H1 (cell line): ENCODE measurements at regions not wholly inside any gene's neighbourhood (a gene's known extent, or its start where the extent isn't known, plus 50 kb on each side); places are given as distances from the start of the nearest gene placed in this dataset.

Experiments used
- CTCF ChIA-PET: fragments of 300-600 bp; sonication (Branson Sonifier 250); formaldehyde crosslinking; loops from one replicate; lab custom pipeline; 2021; ENCODE audit not compliant: partially characterized antibody; lab: Charles Lee
- POLR2A ChIA-PET: fragments of 300-600 bp; sonication (Branson Sonifier 250); formaldehyde crosslinking; loops from one replicate; lab custom pipeline; 2021; ENCODE audit warnings: inconsistent platforms; ENCODE audit not compliant: partially characterized antibody; lab: Charles Lee
- DNase-seq, 2 experiments: peaks; one replicate each; pipeline versions ENCODE4 v3.0.0 to v3.0.0-alpha.2; 2010 to 2022; ENCODE audit warnings: low spot score in 2 of 2, low read depth in 1 of 2, mixed read lengths in 1 of 2
- FAIRE-seq: peaks from 2 replicates; lab custom pipeline; 2011; peaks lifted over from hg19 to GRCh38; lab: Jason Lieb, UNC
- H2AFZ ChIP-seq: 2 replicates; pipeline ENCODE4 v1.8.1; 2012; ENCODE audit warnings: low read length, inconsistent platforms
- H2AK5ac ChIP-seq: 2 replicates; pipeline ENCODE4 v1.6.1; 2013; ENCODE audit warnings: low read depth, low read length
- H2BK120ac ChIP-seq: replicated peaks from 2 replicates; pipeline ENCODE3; 2013; ENCODE audit warnings: low read depth, low read length, inconsistent platforms
- H2BK12ac ChIP-seq: 2 replicates; pipeline ENCODE4 v1.6.1; 2013; ENCODE audit warnings: low read depth, low read length
- H2BK15ac ChIP-seq: 2 replicates; pipeline ENCODE4 v1.6.1; 2013; ENCODE audit warnings: low read length
- H2BK20ac ChIP-seq: 2 replicates; pipeline ENCODE4 v1.6.1; 2013; ENCODE audit warnings: low read length
- H2BK5ac ChIP-seq: 2 replicates; pipeline ENCODE4 v1.6.1; 2013; ENCODE audit warnings: low read depth, low read length
- H3K14ac ChIP-seq: 2 replicates; pipeline ENCODE4 v1.6.1; 2013; ENCODE audit warnings: inconsistent platforms; ENCODE audit not compliant: insufficient read length
- H3K18ac ChIP-seq: 2 replicates; pipeline ENCODE4 v1.6.1; 2013; ENCODE audit warnings: low read length; ENCODE audit errors: extremely low read depth
- H3K23ac ChIP-seq: 2 replicates; pipeline ENCODE4 v1.6.1; 2013; ENCODE audit warnings: inconsistent platforms; ENCODE audit not compliant: insufficient read length
- H3K23me2 ChIP-seq: 2 replicates; pipeline ENCODE4 v1.6.1; 2013; ENCODE audit warnings: low read depth, low read length
- H3K27ac ChIP-seq: 2 replicates; pipeline ENCODE4 v1.6.1; 2011; ENCODE audit warnings: low read depth, low read length, inconsistent platforms
- H3K27me3 ChIP-seq, 4 experiments: replicated peaks in 1 of 4; 1 replicate in 1 of 4; 2 replicates in 3 of 4; pipeline versions ENCODE4 v1.6.1 to v1.8.1; 2011 to 2013; ENCODE audit warnings: low read length in 3 of 4, mild to moderate bottlenecking in 3 of 4, inconsistent platforms in 2 of 4, mixed read lengths in 2 of 4, moderate library complexity in 1 of 4; ENCODE audit not compliant: control insufficient read depth in 3 of 4, insufficient read depth in 3 of 4; ENCODE audit errors: extremely low read depth in 1 of 4
- H3K36me3 ChIP-seq, 4 experiments: 2 replicates each; pipeline versions ENCODE4 v1.6.1 to v1.8.1; 2011 to 2013; ENCODE audit warnings: mild to moderate bottlenecking in 4 of 4, low read length in 3 of 4, moderate library complexity in 2 of 4, control low read depth in 1 of 4, inconsistent platforms in 1 of 4; ENCODE audit not compliant: insufficient read depth in 4 of 4, control insufficient read depth in 2 of 4
- H3K4ac ChIP-seq: replicated peaks from 2 replicates; pipeline ENCODE3; 2013; ENCODE audit warnings: low read length, low read depth, mixed read lengths, inconsistent platforms; ENCODE audit not compliant: insufficient read length
- H3K4me1 ChIP-seq, 4 experiments: replicated peaks in 1 of 4; 1 replicate in 1 of 4; 2 replicates in 3 of 4; pipeline versions ENCODE4 v1.6.1 to v1.8.1; 2011 to 2013; ENCODE audit warnings: low read length in 3 of 4, inconsistent platforms in 2 of 4, mixed read lengths in 1 of 4; ENCODE audit not compliant: insufficient read depth in 4 of 4, control insufficient read depth in 3 of 4
- H3K4me2 ChIP-seq, 2 experiments: 2 replicates each; pipeline versions ENCODE4 v1.6.1 to v1.8.1; 2011 to 2013; ENCODE audit warnings: low read depth in 2 of 2, low read length in 2 of 2, control low read depth in 1 of 2, inconsistent platforms in 1 of 2, mild to moderate bottlenecking in 1 of 2; ENCODE audit not compliant: insufficient read depth in 1 of 2
- H3K4me3 ChIP-seq, 4 experiments: fragments of 200-600, 300-600 bp in 1 of 4; sonication (generic), shearing (Covaris generic), sonication (Bioruptor Twin) in 1 of 4; 2 replicates each; pipeline versions ENCODE4 v1.5.1 to v1.8.1; 2011 to 2016; ENCODE audit warnings: low read length in 4 of 4, low read depth in 3 of 4, control low read depth in 2 of 4, inconsistent platforms in 2 of 4, mild to moderate bottlenecking in 2 of 4, mixed read lengths in 1 of 4, moderate library complexity in 1 of 4; ENCODE audit not compliant: insufficient read depth in 2 of 4; ENCODE audit errors: extremely low read depth in 1 of 4
- H3K56ac ChIP-seq: replicated peaks from 2 replicates; pipeline ENCODE3; 2013; ENCODE audit warnings: low read depth, mild to moderate bottlenecking, mixed read lengths, low read length, inconsistent platforms; ENCODE audit not compliant: insufficient read length
- H3K79me1 ChIP-seq: 2 replicates; pipeline ENCODE4 v1.6.1; 2013; ENCODE audit warnings: low read depth, low read length, control low read depth
- H3K79me2 ChIP-seq, 2 experiments: 2 replicates each; pipeline versions ENCODE4 v1.6.1 to v1.8.1; 2012 to 2013; ENCODE audit warnings: low read length in 2 of 2, mild to moderate bottlenecking in 2 of 2, inconsistent platforms in 1 of 2; ENCODE audit not compliant: insufficient read depth in 2 of 2, control insufficient read depth in 1 of 2
- H3K9ac ChIP-seq, 4 experiments: replicated peaks in 1 of 4; 1 replicate in 1 of 4; 2 replicates in 3 of 4; pipeline versions ENCODE4 v1.6.1 to v1.8.1; 2011 to 2013; ENCODE audit warnings: low read depth in 3 of 4, low read length in 3 of 4, control low read depth in 2 of 4, mild to moderate bottlenecking in 2 of 4, moderate library complexity in 2 of 4, inconsistent platforms in 1 of 4; ENCODE audit errors: extremely low read depth in 1 of 4
- H3K9me3 ChIP-seq, 2 experiments: 2 replicates each; pipeline versions ENCODE4 v1.6.1 to v1.8.1; 2012 to 2013; ENCODE audit warnings: mild to moderate bottlenecking in 2 of 2, moderate library complexity in 2 of 2, control low read depth in 1 of 2, inconsistent platforms in 1 of 2, low read depth in 1 of 2, low read length in 1 of 2, mixed read lengths in 1 of 2; ENCODE audit not compliant: insufficient read depth in 2 of 2
- H4K20me1 ChIP-seq, 2 experiments: replicated peaks in 1 of 2; 2 replicates each; pipeline versions ENCODE3 to v1.8.1; 2011 to 2013; ENCODE audit warnings: inconsistent platforms in 2 of 2, low read length in 2 of 2, mild to moderate bottlenecking in 1 of 2; ENCODE audit not compliant: insufficient read depth in 2 of 2, control insufficient read depth in 1 of 2
- H4K5ac ChIP-seq: 2 replicates; pipeline ENCODE4 v1.6.1; 2013; ENCODE audit warnings: low read length, low read depth, mixed read lengths, inconsistent platforms; ENCODE audit not compliant: insufficient read length
- H4K8ac ChIP-seq: 2 replicates; pipeline ENCODE4 v1.8.0; 2013; ENCODE audit warnings: mild to moderate bottlenecking, moderate library complexity, low read length, inconsistent platforms; ENCODE audit not compliant: insufficient read depth; ENCODE audit errors: extremely low read depth
- H4K91ac ChIP-seq: replicated peaks from 2 replicates; pipeline ENCODE3; 2013; ENCODE audit warnings: low read length, mixed read lengths, inconsistent platforms; ENCODE audit not compliant: insufficient read length
- BCL11A ChIP-seq, 2 experiments: IDR thresholded peaks; one replicate each; pipeline ENCODE4 v1.6.1; 2011; ENCODE audit warnings: low read depth in 2 of 2, low read length in 2 of 2, mild to moderate bottlenecking in 2 of 2
- WGBS, 2 experiments: shearing (Covaris generic) in 1 of 2; methylation state at CpG; one replicate each; pipeline versions ENCODE4 v1.1.6 to v1.1.7; 2013 to 2015; ENCODE audit warnings: low lambda C conversion rate in 2 of 2, mixed read lengths in 2 of 2, inconsistent platforms in 1 of 2, low coverage in 1 of 2, missing lambda C conversion rate in 1 of 2; ENCODE audit not compliant: insufficient replicate concordance in 2 of 2, insufficient coverage in 1 of 2, insufficient read length in 1 of 2; ENCODE audit errors: extremely low coverage in 1 of 2, missing lambda C conversion rate in 1 of 2; 5-methylcytosine and 5-hydroxymethylcytosine counted together

DNA sequence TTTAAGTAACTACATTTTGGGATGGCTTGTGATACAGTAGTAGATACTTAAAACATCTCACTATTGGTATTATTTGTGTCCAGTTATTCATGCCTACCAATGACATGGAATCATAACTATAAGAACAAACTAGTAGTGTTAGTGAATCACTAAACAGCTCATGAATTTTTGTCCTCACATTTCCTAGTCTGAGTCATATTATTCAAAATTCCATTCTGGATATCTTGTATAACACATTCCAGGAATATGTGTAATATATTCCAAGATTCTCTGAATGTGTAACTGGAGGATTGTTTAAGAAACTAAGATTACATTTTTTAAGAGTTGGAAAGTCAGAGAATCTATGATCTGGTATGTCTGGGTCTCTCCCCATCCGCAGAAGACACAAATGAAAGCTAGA is 565.3 kb upstream of the ZNF608 start:
- Histone ChIP-seq H3K79me2 (no peaks in the 10 kb centered on the region), H3K79me1 (no peaks in the 10 kb centered on the region), H4K5ac (no peak overlapping the region), H2BK5ac (no peak overlapping the region), H2BK12ac (no peak overlapping the region), H2BK120ac (no peak overlapping the region), H3K9ac (no peak overlapping the region), H3K56ac (no peak overlapping the region), H3K4ac (no peak overlapping the region), H3K27ac (no peak overlapping the region), H3K14ac (no peak overlapping the region), H2BK15ac (no peak overlapping the region), H3K23me2 (no peaks in the 10 kb centered on the region), H3K4me1 (peaks cover 0 to 2% (median 0%) of the 10 kb centered on the region in 4 experiments; a peak in 3 of 7 replicates), H2AFZ (no peak overlapping the region), H3K4me2 (no peak overlapping the region), H3K9me3 (peaks cover 11 to 18% of the 10 kb centered on the region in 2 experiments), H3K27me3 (no peaks in the 10 kb centered on the region), H2BK20ac (no peak overlapping the region), H3K18ac (no peak overlapping the region), H4K8ac (no peak overlapping the region), H4K20me1 (no peaks in the 10 kb centered on the region), H3K36me3 (peaks cover 0 to 3% (median 1%) of the 10 kb centered on the region in 4 experiments; a peak in 2 of 8 replicates), H3K23ac (no peak overlapping the region), H4K91ac (no peak overlapping the region), H2AK5ac (no peak overlapping the region), H3K4me3 (no peak overlapping the region)
- no peak for FAIRE-seq
- 87% methylated on average over 1 of the region's 1 CpG; no CpG with 5 or more reads in 1 of the 2 experiments for WGBS, 2 experiments
- DNase-seq: no peak
- ChIA-PET POLR2A (no interaction called here), CTCF (no interaction called here)
- TF ChIP-seq BCL11A (IDR thresholded peaks at IDR 0.05; ENCODE audit: low read depth in 2 of 2, low read length in 2 of 2): no peak
